ENCODE measurements at regions not wholly inside any gene's neighbourhood (a gene's known extent, or its start where the extent isn't known, plus 50 kb on each side); places are given as distances from the start of the nearest gene placed in this dataset.

DNA sequence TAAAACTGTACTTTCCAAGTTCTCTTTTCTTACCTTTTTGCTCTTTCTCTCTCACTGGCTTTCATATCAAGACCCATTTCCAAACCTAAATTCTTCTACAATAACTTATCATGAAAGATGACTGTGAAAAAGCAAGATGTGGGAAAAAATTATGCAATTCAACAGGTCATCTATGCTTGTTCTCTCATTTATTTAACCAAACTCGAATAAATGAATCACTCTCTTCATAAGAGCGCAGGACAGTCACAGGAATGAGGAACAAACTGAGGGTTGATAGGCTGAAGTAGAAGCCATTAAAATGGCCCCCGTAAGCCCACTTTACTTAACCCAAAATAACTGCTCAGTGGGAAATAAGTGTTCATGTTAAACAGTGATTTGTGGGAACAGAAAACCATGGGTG, 1289.7 kb upstream of the SORCS1 start:
- DNase-seq = no peak

DNA sequence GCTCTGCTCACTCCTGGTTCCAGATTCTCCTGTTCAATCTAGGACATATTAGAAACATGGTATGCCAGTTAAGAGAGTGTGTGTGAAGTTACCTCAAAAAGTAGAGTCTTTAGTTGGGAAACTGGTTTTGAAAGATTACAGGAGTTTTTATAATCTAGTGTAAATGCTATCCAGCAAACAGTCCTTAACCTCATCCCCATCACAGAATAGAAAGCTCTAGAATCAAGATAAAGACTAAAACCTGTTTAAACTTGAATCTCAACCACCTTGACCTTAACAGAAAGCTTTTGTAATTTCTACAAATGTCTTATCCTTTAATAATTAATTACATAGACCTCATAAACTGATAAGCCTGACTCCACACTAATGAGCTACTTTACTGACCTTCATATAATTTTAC, 1288.7 kb upstream of the SORCS1 start:
- no peak for DNase-seq

DNA sequence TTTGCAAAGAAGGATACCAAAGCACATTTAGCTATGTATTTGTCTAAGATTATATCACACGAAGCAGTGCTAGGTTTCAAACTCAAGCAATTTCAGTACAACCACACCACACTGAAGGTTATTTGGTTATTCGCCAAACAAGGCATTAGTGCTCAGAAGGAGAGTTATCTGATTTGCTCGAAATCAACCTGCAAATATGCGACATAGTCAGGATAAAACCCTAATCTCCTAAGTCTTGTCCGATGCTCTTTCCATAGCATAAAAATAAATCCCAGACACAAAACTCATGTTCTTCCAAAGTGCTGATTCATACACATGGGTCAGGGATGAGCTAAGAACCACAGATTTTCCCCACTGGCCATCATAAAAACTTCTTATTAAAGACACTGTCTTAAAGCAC, 1288.0 kb upstream of the SORCS1 start:
- no peak for DNase-seq

DNA sequence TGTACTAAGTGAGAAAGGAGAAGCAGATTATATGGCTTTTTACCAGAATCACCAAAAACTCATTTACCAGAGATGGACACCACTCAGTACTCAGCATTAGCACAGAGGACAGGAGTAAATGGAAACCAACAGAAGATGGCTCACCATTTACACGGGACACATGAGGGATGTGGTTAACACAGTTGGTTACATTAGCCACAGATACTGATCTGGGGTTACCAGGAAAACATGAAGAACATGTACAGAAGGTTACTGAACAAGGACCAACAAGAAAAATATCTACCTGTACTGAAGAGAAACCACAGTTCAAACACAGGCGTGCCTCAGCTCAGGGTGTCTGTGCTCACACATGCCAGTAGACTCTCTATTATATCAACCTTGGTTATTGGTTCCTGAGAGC, 1285.8 kb upstream of the SORCS1 start:
- no peak for DNase-seq

DNA sequence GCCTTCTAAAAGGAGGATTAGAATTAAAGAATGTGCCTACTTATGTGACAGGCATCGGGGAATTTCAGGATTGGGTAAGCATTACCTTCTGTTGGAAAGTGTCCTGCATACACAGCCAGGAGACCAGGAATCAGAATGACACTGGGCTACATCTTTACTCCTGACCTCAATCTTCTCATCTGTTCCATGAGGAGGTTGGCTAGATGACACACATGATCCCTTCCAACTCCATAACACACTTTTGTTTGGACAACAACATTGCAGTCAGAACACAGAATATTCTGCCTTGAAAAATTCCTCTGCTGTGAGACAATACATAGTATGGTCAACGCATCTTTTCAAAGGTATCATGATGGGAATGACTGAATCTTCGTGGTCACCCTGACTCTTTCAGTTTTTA, 1281.2 kb upstream of the SORCS1 start:
- no peak for DNase-seq

DNA sequence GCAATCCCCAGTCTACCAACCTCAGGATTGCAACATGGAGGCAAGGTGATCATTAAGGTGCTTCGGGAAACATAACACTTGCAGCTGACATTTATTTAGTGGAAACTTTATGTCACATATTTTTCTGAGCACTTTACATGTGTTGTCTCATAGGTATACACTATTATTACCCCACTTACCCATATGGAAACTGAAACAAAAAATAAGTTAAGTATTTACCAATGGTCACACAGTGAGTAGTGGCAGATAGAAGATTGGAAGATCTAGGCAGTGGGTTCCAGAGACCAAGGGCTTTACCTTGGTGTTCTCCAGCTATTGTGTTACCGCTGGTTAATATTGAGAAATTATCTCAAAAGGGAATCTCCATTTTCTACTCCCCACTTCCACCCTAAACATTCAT, 1279.1 kb upstream of the SORCS1 start:
- DNase-seq = no peak

DNA sequence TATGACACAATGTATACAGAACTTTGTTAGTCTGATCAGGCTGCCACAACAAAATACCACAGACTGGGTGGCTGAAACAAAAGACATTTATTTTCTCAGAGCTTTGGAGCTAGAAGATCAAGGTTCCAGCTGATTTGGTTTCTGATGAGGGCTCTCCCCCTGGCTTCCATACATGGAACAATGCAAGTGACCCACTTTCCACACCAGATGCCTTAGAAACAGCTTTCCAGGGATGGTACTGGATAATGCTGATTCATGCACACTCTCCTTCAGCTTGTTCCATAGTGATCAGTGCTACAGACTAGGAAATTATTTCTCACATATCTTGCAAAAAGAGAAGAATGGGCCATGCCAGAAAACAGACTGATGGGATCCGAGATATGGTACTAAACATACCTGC, 1274.9 kb upstream of the SORCS1 start:
- no peak for DNase-seq

DNA sequence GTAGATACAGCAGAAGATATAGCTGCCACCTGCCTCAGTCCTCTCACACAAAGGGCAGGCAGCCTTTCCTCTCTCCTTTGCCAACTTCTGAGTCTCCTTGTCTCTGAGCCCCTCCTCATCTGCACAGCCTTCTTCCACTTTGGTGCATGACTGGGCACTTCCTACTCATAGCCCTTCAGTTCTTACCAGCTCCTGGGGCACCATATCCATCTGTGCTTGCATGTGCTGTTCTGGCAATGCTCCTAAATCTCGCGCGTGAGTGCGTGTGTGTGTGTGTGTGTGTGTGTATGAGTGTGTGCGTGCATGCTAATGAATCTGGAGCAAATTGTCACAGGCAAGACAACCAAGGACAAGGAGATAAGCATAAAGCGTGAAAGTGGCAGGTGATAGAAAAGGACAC, 1271.6 kb upstream of the SORCS1 start:
- DNase-seq = no peak

DNA sequence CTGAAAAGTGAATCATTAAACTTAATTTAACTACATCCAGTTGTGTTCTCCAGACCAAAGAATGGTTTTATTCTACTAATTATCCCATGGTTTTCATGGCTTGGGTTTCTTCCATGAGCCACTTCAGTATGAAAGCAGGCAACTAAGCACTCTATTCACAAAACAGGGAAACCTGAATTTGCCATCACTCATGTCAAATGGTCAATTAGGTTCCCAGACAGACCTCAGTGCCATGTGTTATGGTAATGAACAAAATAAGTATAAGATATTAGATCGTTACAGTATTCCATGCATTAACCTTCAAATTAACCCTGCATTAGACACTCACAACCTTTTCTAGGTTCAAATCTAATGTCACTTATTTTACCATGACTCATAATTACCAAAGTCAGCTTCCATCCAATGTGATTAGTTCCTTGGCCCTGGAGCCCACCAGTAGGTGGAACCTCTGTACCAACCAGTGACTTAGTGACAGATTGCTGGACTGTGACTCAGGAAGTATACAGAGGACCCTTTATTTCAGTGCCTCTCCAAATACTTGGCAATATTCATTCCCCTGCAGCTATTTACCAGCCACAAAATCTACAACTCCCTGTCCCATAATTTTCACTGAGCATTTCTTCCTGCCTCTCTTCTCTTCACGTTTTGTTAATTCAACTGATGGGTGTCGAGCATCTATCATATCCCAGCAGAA, 1270.2 kb upstream of the SORCS1 start:
- no peak for DNase-seq

DNA sequence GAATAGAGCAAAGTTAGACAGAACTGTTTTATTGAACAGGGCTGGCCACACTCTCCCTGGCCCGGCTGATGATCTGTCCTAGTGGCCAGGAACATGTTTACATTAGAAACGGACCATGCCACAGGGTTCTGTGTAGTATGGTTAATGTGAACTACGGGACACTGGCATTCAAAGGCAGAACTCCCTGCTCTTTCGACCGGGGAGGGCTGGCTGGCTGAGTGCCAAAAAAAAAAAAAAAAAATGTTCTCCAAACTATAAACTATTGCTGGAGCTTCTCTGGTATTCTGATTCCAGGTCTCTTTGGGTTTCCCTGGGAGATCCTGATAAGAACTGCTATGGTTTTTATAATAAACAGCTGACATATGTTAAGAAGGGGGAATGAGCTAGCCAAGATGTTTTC, 1262.6 kb upstream of the SORCS1 start:
- DNase-seq = peak in 1 of 2 donors; percentile 2

DNA sequence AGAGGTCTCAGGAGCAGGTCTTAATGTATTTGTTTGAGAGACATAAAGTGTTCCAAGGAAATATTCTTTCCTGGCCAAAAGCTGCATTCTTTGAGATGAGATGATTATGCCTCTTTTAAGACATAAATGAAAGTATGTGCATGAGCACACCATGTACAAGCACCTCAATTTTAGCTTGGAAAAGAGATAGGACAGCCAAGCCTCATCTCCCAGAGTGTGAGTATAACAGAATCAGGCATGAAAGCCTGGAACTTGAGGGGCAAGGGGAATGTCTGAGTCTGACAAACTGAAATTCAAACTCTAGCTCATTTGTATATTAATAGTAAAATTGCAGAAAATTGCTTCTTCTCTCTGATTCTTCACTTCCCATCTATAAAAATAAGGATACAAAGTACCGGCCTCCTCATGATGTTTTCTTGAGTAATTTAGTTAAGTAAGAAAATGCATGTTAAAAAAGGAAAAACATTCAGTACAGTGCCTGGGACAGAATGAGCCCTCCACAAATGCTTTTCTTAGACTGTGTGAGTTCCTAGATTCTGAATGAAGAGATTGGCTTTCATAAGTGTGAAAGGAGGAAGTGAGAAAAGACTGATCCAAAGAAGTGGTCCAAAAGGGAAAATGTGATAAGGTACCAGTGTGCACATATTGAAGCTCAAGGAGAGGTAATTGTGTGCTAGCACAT, 1260.9 kb upstream of the SORCS1 start:
- no peak for DNase-seq

DNA sequence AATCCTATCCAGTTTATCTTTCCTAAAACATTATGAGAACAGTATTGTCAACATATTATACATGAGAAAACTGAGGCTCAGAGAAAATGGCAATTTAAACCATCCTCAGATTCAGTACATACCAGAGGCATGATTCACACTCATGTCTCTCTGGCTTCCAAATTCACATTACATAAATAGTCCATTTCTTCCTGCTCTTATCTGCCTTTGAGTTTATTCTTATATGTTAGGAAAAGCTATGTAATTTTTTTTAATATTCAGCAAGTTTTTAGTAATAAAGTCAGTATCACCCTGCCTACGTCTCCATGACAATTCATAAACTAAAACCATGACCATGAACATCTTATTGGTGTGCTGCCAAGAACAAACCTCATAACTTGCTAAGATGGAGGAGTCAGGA, 1260.2 kb upstream of the SORCS1 start:
- DNase-seq = no peak

DNA sequence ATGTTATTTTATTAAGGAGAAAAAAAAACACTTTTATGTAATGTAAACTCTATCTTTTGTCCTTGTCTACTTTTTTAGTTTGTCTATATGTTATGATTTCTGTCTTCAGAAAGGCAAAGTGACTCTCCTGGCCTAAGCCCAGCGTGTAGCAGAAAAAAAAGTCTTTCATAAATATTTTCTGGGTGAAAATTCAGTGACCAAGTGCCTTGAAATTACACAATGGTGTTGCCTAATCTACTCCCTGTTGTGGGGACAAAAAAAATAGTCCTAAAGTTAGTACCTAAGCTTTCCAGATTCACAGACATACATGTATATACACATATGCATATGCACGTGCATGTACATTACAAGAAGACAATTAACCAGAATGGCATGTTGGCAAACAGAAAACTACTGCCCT, 1257.8 kb upstream of the SORCS1 start:
- peak in 1 of 2 donors; percentile 9 for DNase-seq

DNA sequence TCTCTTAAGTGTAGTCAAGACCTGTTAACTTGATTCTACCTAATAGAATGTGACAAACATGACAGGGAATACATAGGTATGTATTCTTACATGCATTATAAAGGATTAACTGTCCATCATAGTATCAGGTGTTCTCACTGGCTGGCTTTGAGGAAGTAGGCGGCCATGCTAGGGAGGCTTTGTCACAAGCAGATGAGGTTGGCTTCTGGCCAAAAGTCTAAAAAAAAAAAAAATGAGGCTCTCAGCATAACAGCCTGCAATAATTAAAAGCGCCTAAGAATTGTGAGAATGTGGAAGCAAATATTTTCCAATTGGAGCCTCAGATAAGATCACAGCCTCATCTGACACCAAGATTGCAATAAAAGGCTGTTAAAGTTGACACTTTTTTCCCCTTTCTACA, 1256.8 kb upstream of the SORCS1 start:
- peak; percentile 32 to 35 for DNase-seq

DNA sequence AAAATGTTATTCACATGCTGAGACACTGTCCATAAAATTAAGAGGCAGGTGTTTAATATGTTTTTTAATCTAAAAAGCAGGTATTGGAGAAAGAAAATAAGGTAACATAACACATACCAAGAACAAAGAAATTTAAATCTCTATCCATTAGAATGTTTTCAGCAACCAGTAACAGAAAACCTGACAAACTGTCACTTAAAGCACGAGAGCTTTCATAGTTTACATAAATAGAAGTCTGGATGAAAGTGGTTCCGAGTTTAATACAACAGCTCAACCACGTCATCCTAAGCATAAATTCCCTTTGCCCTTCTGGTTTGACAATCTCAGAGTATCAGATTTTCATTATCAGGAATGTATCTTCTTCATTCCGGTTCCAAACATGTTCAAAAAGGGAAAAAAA, 1249.4 kb upstream of the SORCS1 start:
- DNase-seq = no peak

DNA sequence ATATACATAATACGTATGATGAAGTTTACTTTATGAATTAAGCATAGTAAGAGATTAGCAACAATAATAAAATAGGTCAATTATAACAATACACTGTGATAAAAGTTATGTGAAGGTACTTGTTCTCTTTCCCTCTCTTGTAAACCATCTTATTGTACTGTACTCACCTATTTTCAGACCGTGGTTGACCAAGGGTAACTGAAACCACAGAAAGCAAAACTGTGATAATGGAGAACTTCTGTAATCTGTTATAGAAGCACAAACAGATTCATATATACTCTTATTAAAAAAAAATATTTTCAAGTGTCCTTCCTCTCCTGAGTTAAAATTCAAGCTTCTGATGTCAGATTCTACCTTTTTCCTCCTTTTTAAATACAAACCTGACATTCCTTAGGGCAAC, 1247.8 kb upstream of the SORCS1 start:
- no peak for DNase-seq

DNA sequence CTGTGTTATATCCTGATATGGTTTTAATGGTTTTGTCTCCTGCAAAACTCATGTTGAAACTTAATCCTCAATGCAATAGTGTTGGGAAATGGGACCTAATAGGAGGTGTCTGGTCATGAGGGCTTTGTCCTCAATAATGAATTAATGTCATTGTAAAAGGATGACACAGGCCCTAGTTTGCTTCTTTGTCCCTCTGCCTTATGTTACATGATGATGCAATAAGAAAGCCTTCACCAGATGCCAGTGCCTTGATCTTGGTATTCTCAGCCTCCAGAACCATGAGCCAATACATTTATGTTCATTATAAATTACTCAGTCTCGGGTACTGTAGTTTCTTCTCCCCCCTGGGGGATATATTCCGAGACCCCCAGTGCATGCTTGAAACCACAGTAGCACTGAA, 1247.4 kb upstream of the SORCS1 start:
- DNase-seq = peak in 1 of 2 donors; percentile 15

DNA sequence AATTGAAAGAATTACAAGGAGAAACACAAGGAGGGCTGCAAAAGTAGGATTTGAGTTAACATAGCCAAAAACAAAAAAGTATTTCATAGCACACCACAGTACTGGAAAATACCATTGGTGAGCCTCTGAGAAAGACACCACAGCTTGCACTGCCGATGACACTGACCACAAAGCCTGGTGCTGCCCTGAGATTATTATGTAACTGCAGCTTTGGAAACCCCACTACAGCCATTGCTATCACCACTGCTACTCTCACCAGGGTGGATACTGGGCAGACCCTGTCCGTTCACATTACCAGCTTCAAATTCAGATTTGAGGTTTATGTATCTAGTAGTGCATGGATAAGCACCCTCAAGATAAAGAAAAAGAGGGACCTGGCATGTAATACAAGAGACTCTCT, 1246.7 kb upstream of the SORCS1 start:
- peak; percentile 41 to 58 for DNase-seq

DNA sequence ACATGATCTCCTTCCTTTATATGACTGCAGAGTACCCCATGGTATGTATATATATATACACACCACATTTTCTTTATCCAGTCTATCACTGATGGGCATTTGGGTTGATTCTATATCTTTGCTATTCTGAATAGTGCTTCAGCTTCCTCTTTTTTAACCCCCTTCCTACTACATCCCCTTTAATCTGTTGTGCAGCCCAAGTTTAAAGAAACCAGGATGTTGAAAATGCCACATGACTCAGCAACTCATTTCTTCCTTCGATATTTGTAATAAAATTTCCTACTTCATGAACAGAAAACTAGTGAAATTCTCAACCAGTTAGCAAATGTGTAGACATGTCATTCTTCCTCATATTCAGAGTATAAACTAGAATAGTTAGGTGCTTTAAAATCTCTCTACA, 1245.7 kb upstream of the SORCS1 start:
- peak; percentile 79 to 90 for DNase-seq

DNA sequence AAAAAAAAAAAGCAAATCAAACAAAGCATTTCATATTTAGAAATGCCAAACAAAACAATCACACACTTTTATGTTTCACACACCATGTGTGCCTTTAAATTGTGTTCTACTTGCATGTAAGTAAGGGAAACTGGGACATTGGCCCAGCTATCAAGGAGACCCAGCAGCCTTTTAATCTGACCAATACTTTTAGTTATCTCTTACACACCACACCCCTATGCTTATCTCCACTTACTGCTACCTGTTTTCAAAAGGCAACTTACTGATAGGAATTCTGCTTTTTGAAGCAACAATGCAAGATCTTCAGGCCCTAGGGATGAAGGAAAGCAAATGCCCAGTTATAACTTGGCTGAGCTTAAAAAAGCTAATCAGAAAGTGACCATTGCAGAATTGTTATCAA, 1244.8 kb upstream of the SORCS1 start:
- no peak for DNase-seq

DNA sequence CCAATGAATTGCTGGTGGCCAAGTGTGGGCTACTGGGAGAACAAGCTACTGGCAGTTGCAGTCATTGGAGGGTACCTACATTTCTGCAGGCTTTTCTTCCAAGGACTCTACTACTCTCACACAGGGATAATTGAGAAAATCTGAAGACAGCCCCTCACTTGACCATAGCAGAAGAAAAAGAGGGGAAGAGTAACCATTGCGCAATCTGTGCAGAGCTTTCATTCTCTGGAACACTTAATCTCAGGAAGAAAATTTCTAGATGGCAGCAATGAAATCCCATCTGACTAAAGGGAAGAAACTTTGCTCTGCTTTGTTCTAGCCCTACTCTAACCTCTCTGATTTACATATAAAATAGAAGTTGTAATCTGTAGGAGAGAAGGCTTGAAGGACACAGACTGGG, 1239.6 kb upstream of the SORCS1 start:
- DNase-seq = no peak

DNA sequence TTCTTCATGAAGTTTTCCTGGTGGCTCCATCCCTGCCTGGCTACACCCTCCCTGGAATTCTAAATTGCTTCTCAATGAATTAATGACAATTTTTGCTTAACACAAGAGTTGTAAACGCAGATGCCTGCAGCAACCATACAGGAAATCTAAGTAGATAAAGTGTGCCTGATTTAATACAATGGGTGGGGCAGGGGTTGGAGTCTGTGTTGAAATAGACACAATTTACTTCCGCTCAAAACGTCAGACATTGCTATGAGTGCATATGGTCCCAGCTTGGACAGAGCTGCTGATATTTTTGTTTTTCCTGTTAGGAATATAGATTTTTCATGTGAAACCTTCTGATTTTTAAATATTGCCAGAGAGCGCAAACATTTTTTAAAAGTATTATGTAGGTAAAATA, 1235.0 kb upstream of the SORCS1 start:
- no peak for DNase-seq

DNA sequence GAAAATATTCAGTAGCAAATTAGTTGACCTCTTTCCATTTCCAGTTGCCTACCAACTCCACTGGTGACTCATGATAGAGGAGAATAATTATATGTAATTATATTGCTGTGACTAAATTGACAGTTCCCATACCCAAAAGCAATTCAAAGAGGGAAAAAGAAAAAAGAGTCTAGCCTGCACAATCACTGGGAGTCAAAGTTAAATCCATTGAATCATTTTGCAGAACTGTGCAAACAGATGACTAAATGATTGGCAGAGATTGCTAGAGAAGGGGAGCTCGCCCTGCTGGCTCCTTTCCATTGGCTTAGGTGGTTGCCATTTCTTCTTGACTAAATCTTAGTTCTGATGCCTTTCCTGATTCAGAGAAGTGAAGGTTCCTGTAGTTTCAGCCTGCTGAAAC, 1228.6 kb upstream of the SORCS1 start:
- no peak for DNase-seq

DNA sequence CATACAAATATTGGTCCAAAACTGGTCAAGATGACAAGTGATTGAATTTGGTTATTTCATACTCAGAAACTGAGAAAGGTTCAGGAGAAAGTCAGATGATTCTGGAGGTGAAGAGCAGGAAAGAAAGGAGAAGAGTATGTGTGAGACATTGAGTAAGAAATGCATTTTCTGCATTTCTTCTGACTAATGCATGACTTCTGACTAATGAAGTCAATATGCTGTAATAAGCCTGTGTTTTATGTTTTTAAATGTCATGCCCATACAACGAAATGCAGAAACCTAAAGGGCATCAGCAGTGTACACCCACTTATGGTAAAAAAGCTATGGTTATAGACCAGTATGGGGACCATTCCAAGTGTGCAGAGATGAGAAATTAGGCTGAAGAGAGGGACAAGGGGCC, 1227.8 kb upstream of the SORCS1 start:
- no peak for DNase-seq

DNA sequence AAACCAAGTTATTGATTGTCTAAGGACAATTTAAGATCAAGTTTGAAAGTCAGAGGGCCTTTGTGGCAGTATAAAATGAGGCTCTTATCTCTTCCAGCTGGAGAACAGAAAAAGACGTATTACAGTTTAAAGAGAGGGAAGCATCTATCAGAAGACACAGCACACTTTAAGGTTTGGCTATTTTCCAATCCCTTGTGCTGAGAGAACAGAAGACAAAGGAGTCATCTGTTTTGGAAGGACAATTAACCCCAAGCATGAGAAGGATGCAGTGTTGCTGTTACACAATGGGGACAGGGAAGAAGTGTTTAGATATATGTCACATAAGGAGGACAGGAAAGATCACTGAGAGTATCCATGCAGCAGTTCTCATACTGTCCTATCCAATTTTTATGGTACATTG, 1224.2 kb upstream of the SORCS1 start:
- no peak for DNase-seq
